ENCODE measurements at regions not wholly inside any gene's neighbourhood (a gene's known extent, or its start where the extent isn't known, plus 50 kb on each side); places are given as distances from the start of the nearest gene placed in this dataset.

DNA sequence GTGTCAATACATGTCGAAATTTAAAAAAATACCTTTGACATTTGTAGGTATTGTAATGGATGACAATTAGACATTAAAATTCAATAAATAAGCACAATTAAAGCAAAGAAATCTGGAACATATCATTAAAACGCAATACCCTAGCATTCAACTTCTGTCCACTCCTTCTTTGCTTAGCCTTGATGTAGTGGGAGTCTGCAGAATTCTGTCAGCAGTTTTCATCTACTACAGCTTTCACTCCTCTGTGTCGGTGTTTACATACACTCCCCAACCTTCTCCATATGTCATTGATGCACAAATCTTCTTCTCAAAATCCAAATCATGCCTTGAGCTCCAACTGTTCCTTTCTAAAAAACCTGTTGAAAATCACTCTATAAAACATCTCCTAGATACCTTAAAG lies 1380.6 kb downstream of the DSC3 start:
- no peak for TF ChIP-seq POLR2A (IDR thresholded peaks at IDR 0.05)
- TF ChIP-seq, protein P1, sequence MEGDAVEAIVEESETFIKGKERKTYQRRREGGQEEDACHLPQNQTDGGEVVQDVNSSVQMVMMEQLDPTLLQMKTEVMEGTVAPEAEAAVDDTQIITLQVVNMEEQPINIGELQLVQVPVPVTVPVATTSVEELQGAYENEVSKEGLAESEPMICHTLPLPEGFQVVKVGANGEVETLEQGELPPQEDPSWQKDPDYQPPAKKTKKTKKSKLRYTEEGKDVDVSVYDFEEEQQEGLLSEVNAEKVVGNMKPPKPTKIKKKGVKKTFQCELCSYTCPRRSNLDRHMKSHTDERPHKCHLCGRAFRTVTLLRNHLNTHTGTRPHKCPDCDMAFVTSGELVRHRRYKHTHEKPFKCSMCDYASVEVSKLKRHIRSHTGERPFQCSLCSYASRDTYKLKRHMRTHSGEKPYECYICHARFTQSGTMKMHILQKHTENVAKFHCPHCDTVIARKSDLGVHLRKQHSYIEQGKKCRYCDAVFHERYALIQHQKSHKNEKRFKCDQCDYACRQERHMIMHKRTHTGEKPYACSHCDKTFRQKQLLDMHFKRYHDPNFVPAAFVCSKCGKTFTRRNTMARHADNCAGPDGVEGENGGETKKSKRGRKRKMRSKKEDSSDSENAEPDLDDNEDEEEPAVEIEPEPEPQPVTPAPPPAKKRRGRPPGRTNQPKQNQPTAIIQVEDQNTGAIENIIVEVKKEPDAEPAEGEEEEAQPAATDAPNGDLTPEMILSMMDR (IDR thresholded peaks at IDR 0.05) = no peak

DNA sequence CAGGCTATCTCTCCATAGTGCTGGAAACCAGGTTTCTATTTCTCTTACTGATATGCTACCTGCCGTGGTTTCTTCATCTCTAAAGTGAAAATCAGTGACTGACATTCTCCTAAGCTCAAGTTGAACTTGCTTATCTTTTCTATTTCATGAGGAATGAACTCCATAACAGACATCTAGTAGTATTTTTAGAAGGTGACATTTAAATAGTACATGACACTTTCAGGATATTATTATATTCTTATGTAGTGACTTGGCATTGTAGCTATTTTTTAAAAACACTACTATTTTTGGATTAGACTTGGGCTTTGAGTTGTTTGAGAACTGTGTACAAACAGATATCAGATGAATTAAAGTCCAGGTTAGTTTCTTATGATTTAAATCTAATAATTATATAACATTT lies 1381.8 kb downstream of the DSC3 start:
- Histone ChIP-seq H3K27me3 (no peaks in the 10 kb centered on the region), H3K27ac (peak overlapping the region in 11 of 12 donors; percentile 12 to 84 (median 63)), H3K36me3 (no peaks in the 10 kb centered on the region), H3K9me3 (peaks cover 0 to 13% (median 0%) of the 10 kb centered on the region in 12 donors), H3K4me3 (peak overlapping the region in 6 of 12 donors; percentile 5 to 35 (median 20)), H3K4me1 (peaks cover 0 to 2% (median 0%) of the 10 kb centered on the region in 12 donors)
- TF ChIP-seq POLR2A (IDR thresholded peaks at IDR 0.05) = no peak
- TF ChIP-seq, protein P1 (IDR thresholded peaks at IDR 0.05) = no peak
- 26 to 39% (median 34%) methylated on average over 1 of the region's 1 CpG for WGBS, 4 donors
- DNase-seq (no peak), ATAC-seq (peak; percentile 78 to 91 (median 88))
- intact Hi-C loops (cut with DNase I) = loop anchor here in 1 of 10 donors (5.0 kb wide), 1 partner anchor 43 kb away; no protein-coding TSS in a partner anchor

More for the DNA sequence above, 1380.6 kb downstream of the DSC3 start:
- no peaks in the 10 kb centered on the region for H3K36me3 ChIP-seq
- no peak for DNase-seq
- peak overlapping the region in 5 of 12 donors; percentile 5 to 35 (median 21) for H3K4me3 ChIP-seq
- intact Hi-C loops (cut with DNase I) = loop anchor here in 1 of 10 donors (5.0 kb wide), 1 partner anchor 45 kb away; no protein-coding TSS in a partner anchor
- WGBS, 4 donors = 36 to 40% (median 40%) methylated on average over 3 of the region's 3 CpGs
- H3K27me3 ChIP-seq = no peaks in the 10 kb centered on the region
- H3K27ac ChIP-seq = peak overlapping the region in 8 of 12 donors; percentile 44 to 84 (median 74)
- H3K9me3 ChIP-seq = peaks cover 0 to 13% (median 0%) of the 10 kb centered on the region in 12 donors
- H3K4me1 ChIP-seq = peaks cover 0 to 2% (median 0%) of the 10 kb centered on the region in 12 donors
- ATAC-seq = peak in 2 of 4 donors; percentile 53 to 58

DNA sequence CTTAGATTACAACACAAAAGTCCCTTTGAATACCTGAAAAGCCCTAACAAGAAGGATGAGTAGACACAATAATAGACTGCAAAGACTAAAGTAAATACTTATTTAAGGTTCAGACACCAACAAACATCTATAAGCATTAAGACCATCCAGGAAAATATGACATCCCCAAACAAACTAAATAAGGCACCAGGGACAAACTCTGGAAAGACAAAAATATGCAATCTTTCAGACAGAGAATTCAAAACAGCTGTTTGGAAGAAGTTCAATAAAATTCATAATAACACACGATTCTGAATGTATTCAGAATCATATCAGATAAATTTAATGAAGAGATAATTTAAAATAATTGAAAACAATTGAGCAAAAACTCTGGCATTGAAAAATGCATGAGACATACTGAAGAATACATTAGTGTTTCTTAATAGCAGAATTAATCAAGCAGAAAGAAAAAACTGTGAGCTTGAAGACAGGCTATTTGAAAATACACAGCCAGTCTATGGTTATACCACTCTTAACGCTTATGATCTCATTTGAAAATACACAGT lies 1388.8 kb downstream of the DSC3 start:
- Histone ChIP-seq H3K4me1 (peaks cover 0 to 9% (median 0%) of the 10 kb centered on the region in 12 donors), H3K9me3 (peaks cover 0 to 11% (median 0%) of the 10 kb centered on the region in 12 donors), H3K27me3 (no peaks in the 10 kb centered on the region), H3K36me3 (no peaks in the 10 kb centered on the region), H3K27ac (no peak overlapping the region), H3K4me3 (no peak overlapping the region)
- intact Hi-C loops (cut with DNase I) = no loop called here
- ATAC-seq = no peak
- WGBS, 4 donors = 63 to 74% (median 71%) methylated on average over 2 of the region's 2 CpGs
- TF ChIP-seq, protein P1 (IDR thresholded peaks at IDR 0.05) = no peak
- no peak for TF ChIP-seq POLR2A (IDR thresholded peaks at IDR 0.05)
- DNase-seq = no peak

DNA sequence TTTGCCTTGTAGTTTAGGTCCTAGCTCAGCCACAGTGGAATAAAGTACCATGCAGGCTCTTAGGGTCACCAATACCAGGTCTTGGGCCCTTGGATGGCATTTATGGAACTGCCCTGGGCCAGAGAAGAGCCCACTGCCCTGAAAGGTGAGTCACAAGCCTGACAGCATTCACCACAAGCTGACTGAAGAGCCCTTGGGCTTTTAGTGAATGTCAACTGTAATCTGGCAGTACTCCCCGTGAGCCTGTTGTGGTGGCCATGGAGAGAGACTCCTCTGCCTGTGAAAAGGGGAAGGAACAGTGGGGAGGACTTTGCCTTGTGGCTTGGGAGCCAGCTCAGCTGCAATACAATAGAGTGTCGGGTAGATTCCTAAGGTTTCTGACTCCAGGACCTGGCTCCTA lies 1389.7 kb downstream of the DSC3 start:
- peaks cover 0 to 3% (median 0%) of the 10 kb centered on the region in 12 donors for H3K9me3 ChIP-seq
- no peak for TF ChIP-seq POLR2A (IDR thresholded peaks at IDR 0.05)
- TF ChIP-seq, protein P1 (IDR thresholded peaks at IDR 0.05) = no peak
- DNase-seq (no peak), ATAC-seq (no peak)
- 62 to 86% (median 73%) methylated on average over 2 of the region's 2 CpGs for WGBS, 4 donors
- H3K4me3 ChIP-seq = no peak overlapping the region
- no peaks in the 10 kb centered on the region for H3K27me3 ChIP-seq
- intact Hi-C loops (cut with DNase I) = no loop called here
- H3K4me1 ChIP-seq = peaks cover 0 to 9% (median 0%) of the 10 kb centered on the region in 12 donors
- H3K27ac ChIP-seq = no peak overlapping the region
- no peaks in the 10 kb centered on the region for H3K36me3 ChIP-seq

Measured in heart left ventricle (tissue), 16 donors.